ENCODE measurements at regions not wholly inside any gene's neighbourhood (a gene's known extent, or its start where the extent isn't known, plus 50 kb on each side); places are given as distances from the start of the nearest gene placed in this dataset.

DNA sequence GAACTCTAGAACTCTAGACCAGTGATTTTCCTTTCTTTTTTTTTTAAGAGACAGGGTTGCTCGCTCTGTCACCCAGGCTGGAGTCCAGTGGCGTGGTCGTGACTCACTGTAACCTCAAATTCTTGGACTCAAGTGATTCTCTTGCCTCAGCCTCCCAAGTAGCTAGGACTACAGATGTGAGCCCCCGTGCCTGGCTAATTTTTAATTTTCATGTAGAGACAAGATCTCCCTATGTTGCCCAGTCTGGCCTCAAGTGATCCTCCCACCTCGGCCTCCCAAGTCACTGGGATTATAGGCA is 359.6 kb downstream of the SHQ1 start:
- Histone ChIP-seq H3K4me3 (ENCODE audit: low read depth in 2 of 2, low read length in 1 of 2) (no peak overlapping the region), H3K79me2 (ENCODE audit: insufficient read depth) (no peaks in the 10 kb centered on the region), H4K20me1 (ENCODE audit: insufficient read depth) (no peaks in the 10 kb centered on the region), H3K27me3 (ENCODE audit: insufficient read depth) (no peaks in the 10 kb centered on the region), H3K4me1 (ENCODE audit: control insufficient read depth in 1 of 2, insufficient read depth in 2 of 2, low read depth in 1 of 2, low read length in 1 of 2) (peaks cover 0 to 6% of the 10 kb centered on the region in 2 experiments; a peak in 1 of 4 replicates), H3K36me3 (replicated peaks in 1 of 2; ENCODE audit: control insufficient read depth in 1 of 2, insufficient read depth in 2 of 2, low read length in 1 of 2) (no peaks in the 10 kb centered on the region), H2AFZ (ENCODE audit: low read depth) (no peak overlapping the region), H3K4me2 (no peak overlapping the region), H3F3A (replicated peaks; ENCODE audit: insufficient read depth) (no peaks in the 10 kb centered on the region), H3K9me3 (no peaks in the 10 kb centered on the region), H3K9ac (no peak overlapping the region), H3K27ac (ENCODE audit: low read depth in 2 of 2, low read length in 1 of 2) (no peak overlapping the region), H3K9me2 (no peaks in the 10 kb centered on the region)
- CTCF ChIA-PET: no interaction called here
- no peak for DNase-seq
- TF ChIP-seq FOXM1 (IDR thresholded peaks at IDR 0.05; ENCODE audit: low read depth) (no peak), RAD21 (IDR thresholded peaks at IDR 0.05; ENCODE audit: low read length) (no peak), GATA2 (CRISPR knock-in tag; IDR thresholded peaks at IDR 0.05) (no peak), FOSL2 (IDR thresholded peaks at IDR 0.05; ENCODE audit: borderline replicate concordance, low read depth) (no peak), JUND (IDR thresholded peaks at IDR 0.05) (no peak), POLR2AphosphoS5 (IDR thresholded peaks at IDR 0.05; ENCODE audit: low read depth, low read length) (no peak), SMC3 (IDR thresholded peaks at IDR 0.05; ENCODE audit: low read depth, low read length) (no peak), NRF1 (IDR thresholded peaks at IDR 0.05; ENCODE audit: low read depth, low read length) (no peak), ELF1 (IDR thresholded peaks at IDR 0.05) (no peak), CHD2 (IDR thresholded peaks at IDR 0.05; ENCODE audit: low read length, partially characterized antibody) (no peak), EZH2phosphoT487 (IDR thresholded peaks at IDR 0.05; ENCODE audit: borderline replicate concordance, low read depth) (no peak), YY1 (IDR thresholded peaks at IDR 0.05; ENCODE audit: low read depth) (no peak)
- TF ChIP-seq, protein P1, sequence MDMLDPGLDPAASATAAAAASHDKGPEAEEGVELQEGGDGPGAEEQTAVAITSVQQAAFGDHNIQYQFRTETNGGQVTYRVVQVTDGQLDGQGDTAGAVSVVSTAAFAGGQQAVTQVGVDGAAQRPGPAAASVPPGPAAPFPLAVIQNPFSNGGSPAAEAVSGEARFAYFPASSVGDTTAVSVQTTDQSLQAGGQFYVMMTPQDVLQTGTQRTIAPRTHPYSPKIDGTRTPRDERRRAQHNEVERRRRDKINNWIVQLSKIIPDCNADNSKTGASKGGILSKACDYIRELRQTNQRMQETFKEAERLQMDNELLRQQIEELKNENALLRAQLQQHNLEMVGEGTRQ (IDR thresholded peaks at IDR 0.05; ENCODE audit: borderline replicate concordance, low read depth, low read length): no peak
- TF ChIP-seq, protein P2, sequence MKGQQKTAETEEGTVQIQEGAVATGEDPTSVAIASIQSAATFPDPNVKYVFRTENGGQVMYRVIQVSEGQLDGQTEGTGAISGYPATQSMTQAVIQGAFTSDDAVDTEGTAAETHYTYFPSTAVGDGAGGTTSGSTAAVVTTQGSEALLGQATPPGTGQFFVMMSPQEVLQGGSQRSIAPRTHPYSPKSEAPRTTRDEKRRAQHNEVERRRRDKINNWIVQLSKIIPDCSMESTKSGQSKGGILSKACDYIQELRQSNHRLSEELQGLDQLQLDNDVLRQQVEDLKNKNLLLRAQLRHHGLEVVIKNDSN (IDR thresholded peaks at IDR 0.05; ENCODE audit: borderline replicate concordance, low read depth): no peak
- TF ChIP-seq, protein P3, sequence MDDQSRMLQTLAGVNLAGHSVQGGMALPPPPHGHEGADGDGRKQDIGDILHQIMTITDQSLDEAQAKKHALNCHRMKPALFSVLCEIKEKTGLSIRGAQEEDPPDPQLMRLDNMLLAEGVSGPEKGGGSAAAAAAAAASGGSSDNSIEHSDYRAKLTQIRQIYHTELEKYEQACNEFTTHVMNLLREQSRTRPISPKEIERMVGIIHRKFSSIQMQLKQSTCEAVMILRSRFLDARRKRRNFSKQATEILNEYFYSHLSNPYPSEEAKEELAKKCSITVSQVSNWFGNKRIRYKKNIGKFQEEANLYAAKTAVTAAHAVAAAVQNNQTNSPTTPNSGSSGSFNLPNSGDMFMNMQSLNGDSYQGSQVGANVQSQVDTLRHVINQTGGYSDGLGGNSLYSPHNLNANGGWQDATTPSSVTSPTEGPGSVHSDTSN (IDR thresholded peaks at IDR 0.05): no peak
- POLR2A ChIA-PET: no interaction called here
- WGBS (ENCODE audit: low lambda C conversion rate): 83% methylated on average over 5 of the region's 5 CpGs

DNA sequence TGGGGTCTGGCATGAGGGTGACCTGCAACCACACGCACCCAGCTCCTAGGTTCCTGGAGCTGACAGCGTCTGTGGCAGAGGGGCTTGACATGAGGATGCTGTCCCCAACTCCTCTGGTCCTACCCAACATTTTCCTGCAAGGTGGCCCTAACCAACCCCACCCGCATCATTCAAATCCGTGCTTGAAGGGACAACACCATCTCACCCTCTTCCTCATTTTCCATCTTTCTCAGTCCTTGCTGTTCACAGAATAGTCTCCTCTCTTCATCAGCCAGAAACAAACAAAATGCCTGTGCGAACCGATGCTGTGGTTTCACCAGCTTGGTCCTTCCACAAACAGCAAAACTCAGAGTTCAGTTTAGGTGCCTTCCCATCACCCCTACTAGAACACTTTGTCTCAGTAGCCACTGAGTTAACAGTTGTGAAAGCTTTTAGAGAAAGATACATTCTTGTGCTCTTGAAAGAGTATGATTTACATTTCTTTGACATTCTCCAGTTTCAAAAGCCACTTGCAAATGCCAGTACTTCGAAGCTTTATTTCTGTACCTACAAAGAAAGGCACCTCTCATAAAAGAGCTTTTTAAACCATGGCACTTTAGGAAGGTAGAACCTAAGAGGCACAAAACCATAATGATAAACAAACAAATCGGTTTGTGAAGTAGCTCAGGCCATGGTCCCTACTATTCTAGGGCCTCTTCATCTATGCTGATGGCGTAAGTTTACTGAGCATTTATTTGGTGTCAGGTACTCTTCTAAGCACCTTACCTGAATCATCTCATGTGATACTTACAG is 360.1 kb downstream of the SHQ1 start:
- WGBS (ENCODE audit: low lambda C conversion rate): 90% methylated on average over 9 of the region's 9 CpGs
- no peaks in the 10 kb centered on the region for H3K27me3 ChIP-seq (ENCODE audit: insufficient read depth)
- peaks cover 0 to 6% of the 10 kb centered on the region in 2 experiments; a peak in 1 of 4 replicates for H3K4me1 ChIP-seq (ENCODE audit: control insufficient read depth in 1 of 2, insufficient read depth in 2 of 2, low read depth in 1 of 2, low read length in 1 of 2)
- H2AFZ ChIP-seq (ENCODE audit: low read depth): no peak overlapping the region
- no peaks in the 10 kb centered on the region for H4K20me1 ChIP-seq (ENCODE audit: insufficient read depth)
- H3K9me2 ChIP-seq: no peaks in the 10 kb centered on the region
- H3K9ac ChIP-seq: no peak overlapping the region
- no peak for DNase-seq
- H3K4me3 ChIP-seq (ENCODE audit: low read depth in 2 of 2, low read length in 1 of 2): no peak overlapping the region
- POLR2A ChIA-PET: no interaction called here
- TF ChIP-seq EZH2phosphoT487 (IDR thresholded peaks at IDR 0.05; ENCODE audit: borderline replicate concordance, low read depth): no peak
- TF ChIP-seq, protein P4, sequence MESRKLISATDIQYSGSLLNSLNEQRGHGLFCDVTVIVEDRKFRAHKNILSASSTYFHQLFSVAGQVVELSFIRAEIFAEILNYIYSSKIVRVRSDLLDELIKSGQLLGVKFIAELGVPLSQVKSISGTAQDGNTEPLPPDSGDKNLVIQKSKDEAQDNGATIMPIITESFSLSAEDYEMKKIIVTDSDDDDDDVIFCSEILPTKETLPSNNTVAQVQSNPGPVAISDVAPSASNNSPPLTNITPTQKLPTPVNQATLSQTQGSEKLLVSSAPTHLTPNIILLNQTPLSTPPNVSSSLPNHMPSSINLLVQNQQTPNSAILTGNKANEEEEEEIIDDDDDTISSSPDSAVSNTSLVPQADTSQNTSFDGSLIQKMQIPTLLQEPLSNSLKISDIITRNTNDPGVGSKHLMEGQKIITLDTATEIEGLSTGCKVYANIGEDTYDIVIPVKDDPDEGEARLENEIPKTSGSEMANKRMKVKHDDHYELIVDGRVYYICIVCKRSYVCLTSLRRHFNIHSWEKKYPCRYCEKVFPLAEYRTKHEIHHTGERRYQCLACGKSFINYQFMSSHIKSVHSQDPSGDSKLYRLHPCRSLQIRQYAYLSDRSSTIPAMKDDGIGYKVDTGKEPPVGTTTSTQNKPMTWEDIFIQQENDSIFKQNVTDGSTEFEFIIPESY (IDR thresholded peaks at IDR 0.05; ENCODE audit: borderline replicate concordance, low read depth): no peak
- TF ChIP-seq CHD2 (IDR thresholded peaks at IDR 0.05; ENCODE audit: low read length, partially characterized antibody): no peak
- TF ChIP-seq TAF1 (IDR thresholded peaks at IDR 0.05; ENCODE audit: borderline replicate concordance, low read depth, low read length): no peak
- TF ChIP-seq GATA2 (CRISPR knock-in tag; IDR thresholded peaks at IDR 0.05): no peak
- TF ChIP-seq, protein P1 (IDR thresholded peaks at IDR 0.05; ENCODE audit: borderline replicate concordance, low read depth, low read length): no peak
- no peak for TF ChIP-seq FOSL2 (IDR thresholded peaks at IDR 0.05; ENCODE audit: borderline replicate concordance, low read depth)
- TF ChIP-seq JUND (IDR thresholded peaks at IDR 0.05): no peak
- TF ChIP-seq RAD21 (IDR thresholded peaks at IDR 0.05; ENCODE audit: low read length): no peak
- TF ChIP-seq EP300 (IDR thresholded peaks at IDR 0.05; ENCODE audit: borderline replicate concordance in 1 of 2, low read depth in 1 of 2, low read length in 1 of 2): no peak
- no peak for TF ChIP-seq SIN3A (IDR thresholded peaks at IDR 0.05; ENCODE audit: borderline replicate concordance, low read depth, low read length)
- H3K9me3 ChIP-seq: no peaks in the 10 kb centered on the region
- no peaks in the 10 kb centered on the region for H3K36me3 ChIP-seq (replicated peaks in 1 of 2; ENCODE audit: control insufficient read depth in 1 of 2, insufficient read depth in 2 of 2, low read length in 1 of 2)
- H3K4me2 ChIP-seq: no peak overlapping the region
- CTCF ChIA-PET: no interaction called here
- no peaks in the 10 kb centered on the region for H3K79me2 ChIP-seq (ENCODE audit: insufficient read depth)
- no peak overlapping the region for H3K27ac ChIP-seq (ENCODE audit: low read depth in 2 of 2, low read length in 1 of 2)
- no peaks in the 10 kb centered on the region for H3F3A ChIP-seq (replicated peaks; ENCODE audit: insufficient read depth)
